ENCODE measurements at regions not wholly inside any gene's neighbourhood (a gene's known extent, or its start where the extent isn't known, plus 50 kb on each side); places are given as distances from the start of the nearest gene placed in this dataset.

GRCh38 chrX:80139564-80139963, 125.0 kb downstream of the TBX22 start:
- Mint-ChIP-seq H3K4me3 (no peak overlapping the region), H3K27ac (no peak overlapping the region), H3K36me3 (ENCODE audit: low read depth) (no peaks in the 10 kb centered on the region), H3K4me1 (no peaks in the 10 kb centered on the region), H3K27me3 (ENCODE audit: insufficient read depth) (no peaks in the 10 kb centered on the region), H3K9me3 (peaks cover 40% of the 10 kb centered on the region)
- 40 to 49% methylated on average over 1 to 6 of the region's 6 CpGs for WGBS, 2 experiments (ENCODE audit: insufficient coverage in 1 of 2, insufficient read length in 1 of 2)
- TF ChIP-seq, protein P1, sequence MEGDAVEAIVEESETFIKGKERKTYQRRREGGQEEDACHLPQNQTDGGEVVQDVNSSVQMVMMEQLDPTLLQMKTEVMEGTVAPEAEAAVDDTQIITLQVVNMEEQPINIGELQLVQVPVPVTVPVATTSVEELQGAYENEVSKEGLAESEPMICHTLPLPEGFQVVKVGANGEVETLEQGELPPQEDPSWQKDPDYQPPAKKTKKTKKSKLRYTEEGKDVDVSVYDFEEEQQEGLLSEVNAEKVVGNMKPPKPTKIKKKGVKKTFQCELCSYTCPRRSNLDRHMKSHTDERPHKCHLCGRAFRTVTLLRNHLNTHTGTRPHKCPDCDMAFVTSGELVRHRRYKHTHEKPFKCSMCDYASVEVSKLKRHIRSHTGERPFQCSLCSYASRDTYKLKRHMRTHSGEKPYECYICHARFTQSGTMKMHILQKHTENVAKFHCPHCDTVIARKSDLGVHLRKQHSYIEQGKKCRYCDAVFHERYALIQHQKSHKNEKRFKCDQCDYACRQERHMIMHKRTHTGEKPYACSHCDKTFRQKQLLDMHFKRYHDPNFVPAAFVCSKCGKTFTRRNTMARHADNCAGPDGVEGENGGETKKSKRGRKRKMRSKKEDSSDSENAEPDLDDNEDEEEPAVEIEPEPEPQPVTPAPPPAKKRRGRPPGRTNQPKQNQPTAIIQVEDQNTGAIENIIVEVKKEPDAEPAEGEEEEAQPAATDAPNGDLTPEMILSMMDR (conservative IDR thresholded peaks at IDR 0.05): no peak
- no peak overlapping the region for H3K27ac ChIP-seq (ENCODE audit: low read depth, low read length)
- H3K4me3 ChIP-seq (ENCODE audit: low read length): no peak overlapping the region
- H3K27me3 ChIP-seq (ENCODE audit: control insufficient read depth, insufficient read depth, low read length, poor library complexity, severe bottlenecking): no peaks in the 10 kb centered on the region
- H3K4me1 ChIP-seq (ENCODE audit: control insufficient read depth, insufficient read depth, low read length): no peaks in the 10 kb centered on the region
- H3K36me3 ChIP-seq (ENCODE audit: control insufficient read depth, insufficient read depth, low read length): no peaks in the 10 kb centered on the region
- no peak overlapping the region for H3K9ac ChIP-seq (ENCODE audit: extremely low read depth, low read length, poor library complexity, severe bottlenecking)
- peak; percentile 47 for DNase-seq
- H3K9me3 ChIP-seq (ENCODE audit: control insufficient read depth, low read length): no peaks in the 10 kb centered on the region

- Mint-ChIP-seq H3K9me3 (peaks cover 49% of the 10 kb centered on the region), H3K4me1 (no peaks in the 10 kb centered on the region)
Measured at GRCh38 chrX:80170581-80170980, 156.0 kb downstream of the TBX22 start.

GRCh38 chrX:80173261-80173660, 158.7 kb downstream of the TBX22 start:
- Histone ChIP-seq H3K4me3 (ENCODE audit: low read length) (no peak overlapping the region), H3K27ac (ENCODE audit: low read depth, low read length) (no peak overlapping the region), H3K36me3 (ENCODE audit: control insufficient read depth, insufficient read depth, low read length) (no peaks in the 10 kb centered on the region), H3K9ac (ENCODE audit: extremely low read depth, low read length, poor library complexity, severe bottlenecking) (no peak overlapping the region), H3K9me3 (ENCODE audit: control insufficient read depth, low read length) (no peaks in the 10 kb centered on the region), H3K27me3 (ENCODE audit: control insufficient read depth, insufficient read depth, low read length, poor library complexity, severe bottlenecking) (no peaks in the 10 kb centered on the region), H3K4me1 (ENCODE audit: control insufficient read depth, insufficient read depth, low read length) (no peaks in the 10 kb centered on the region)
- Mint-ChIP-seq H3K9me3 (peaks cover 40% of the 10 kb centered on the region), H3K4me3 (no peak overlapping the region), H3K27ac (no peak overlapping the region), H3K4me1 (no peaks in the 10 kb centered on the region), H3K36me3 (ENCODE audit: low read depth) (no peaks in the 10 kb centered on the region), H3K27me3 (ENCODE audit: insufficient read depth) (no peaks in the 10 kb centered on the region)
- WGBS, 2 experiments (ENCODE audit: insufficient coverage in 1 of 2, insufficient read length in 1 of 2): 86 to 91% methylated on average over 4 to 9 of the region's 9 CpGs
- TF ChIP-seq, protein P1 (conservative IDR thresholded peaks at IDR 0.05): no peak
- no peak for DNase-seq

More at GRCh38 chrX:80170581-80170980, 156.0 kb downstream of the TBX22 start:
- no peaks in the 10 kb centered on the region for H3K36me3 Mint-ChIP-seq (ENCODE audit: low read depth)
- Histone ChIP-seq H3K27ac (ENCODE audit: low read depth, low read length) (no peak overlapping the region), H3K9me3 (ENCODE audit: control insufficient read depth, low read length) (no peaks in the 10 kb centered on the region), H3K4me3 (ENCODE audit: low read length) (no peak overlapping the region), H3K9ac (ENCODE audit: extremely low read depth, low read length, poor library complexity, severe bottlenecking) (no peak overlapping the region), H3K36me3 (ENCODE audit: control insufficient read depth, insufficient read depth, low read length) (no peaks in the 10 kb centered on the region), H3K27me3 (ENCODE audit: control insufficient read depth, insufficient read depth, low read length, poor library complexity, severe bottlenecking) (no peaks in the 10 kb centered on the region), H3K4me1 (ENCODE audit: control insufficient read depth, insufficient read depth, low read length) (no peaks in the 10 kb centered on the region)
- no peak overlapping the region for H3K27ac Mint-ChIP-seq
- WGBS, 2 experiments (ENCODE audit: insufficient coverage in 1 of 2, insufficient read length in 1 of 2): 96 to 100% methylated on average over 2 to 3 of the region's 3 CpGs
- DNase-seq: no peak
- no peaks in the 10 kb centered on the region for H3K27me3 Mint-ChIP-seq (ENCODE audit: insufficient read depth)
- H3K4me3 Mint-ChIP-seq: no peak overlapping the region
- TF ChIP-seq, protein P1 (conservative IDR thresholded peaks at IDR 0.05): no peak
